ENCODE measurements at regions not wholly inside any gene's neighbourhood (a gene's known extent, or its start where the extent isn't known, plus 50 kb on each side); places are given as distances from the start of the nearest gene placed in this dataset.

- no peaks in the 10 kb centered on the region for H3K79me1 ChIP-seq (ENCODE audit: low read depth, low read length)
- H3K4me1 ChIP-seq (replicated peaks in 1 of 4; ENCODE audit: control insufficient read depth in 3 of 4, insufficient read depth in 4 of 4, low read length in 3 of 4), result peaks cover 0 to 4% (median under 1%) of the 10 kb centered on the region in 4 experiments; a peak in 1 of 7 replicates
- DNase-seq (ENCODE audit: low read depth in 1 of 2, low spot score in 2 of 2) (no peak), FAIRE-seq (no peak)
- no peak overlapping the region for H3K9ac ChIP-seq (replicated peaks in 1 of 4; ENCODE audit: extremely low read depth in 1 of 4, low read depth in 3 of 4, low read length in 3 of 4)
- no peak overlapping the region for H3K4me2 ChIP-seq (ENCODE audit: insufficient read depth in 1 of 2, low read depth in 2 of 2, low read length in 2 of 2)
- H2BK20ac ChIP-seq (ENCODE audit: low read length), result no peak overlapping the region
- H4K91ac ChIP-seq (replicated peaks; ENCODE audit: insufficient read length, low read length), result no peak overlapping the region
- H3K23me2 ChIP-seq (ENCODE audit: low read depth, low read length), result no peaks in the 10 kb centered on the region
- H4K8ac ChIP-seq (ENCODE audit: extremely low read depth, insufficient read depth, low read length), result no peak overlapping the region
- no peaks in the 10 kb centered on the region for H3K36me3 ChIP-seq (ENCODE audit: control insufficient read depth in 2 of 4, insufficient read depth in 4 of 4, low read length in 3 of 4)
- no peak overlapping the region for H3K14ac ChIP-seq (ENCODE audit: insufficient read length)
- H4K20me1 ChIP-seq (replicated peaks in 1 of 2; ENCODE audit: control insufficient read depth in 1 of 2, insufficient read depth in 2 of 2, low read length in 2 of 2), result no peaks in the 10 kb centered on the region
- H3K56ac ChIP-seq (replicated peaks; ENCODE audit: insufficient read length, low read depth, low read length), result no peak overlapping the region
- TF ChIP-seq SP1 (IDR thresholded peaks at IDR 0.05; ENCODE audit: low read depth, low read length) (no peak), NANOG (IDR thresholded peaks at IDR 0.05; ENCODE audit: insufficient read depth, low read depth, low read length, poor library complexity, severe bottlenecking) (no peak), USF2 (IDR thresholded peaks at IDR 0.05; ENCODE audit: low read length) (no peak), JUN (IDR thresholded peaks at IDR 0.05; ENCODE audit: low read depth, low read length) (no peak), RAD21 (IDR thresholded peaks at IDR 0.05 in 1 of 2, conservative IDR thresholded peaks at IDR 0.05 in 1 of 2; ENCODE audit: low read depth in 2 of 2, low read length in 2 of 2) (no peak), KDM5A (IDR thresholded peaks at IDR 0.05; ENCODE audit: low read length) (no peak)
- H4K5ac ChIP-seq (ENCODE audit: insufficient read length, low read depth, low read length), result no peak overlapping the region
- peaks cover 2 to 8% of the 10 kb centered on the region in 2 experiments; a peak in 1 of 4 replicates for H3K9me3 ChIP-seq (ENCODE audit: insufficient read depth in 2 of 2, low read depth in 1 of 2, low read length in 1 of 2)
- H3K23ac ChIP-seq (ENCODE audit: insufficient read length), result no peak overlapping the region
- no peaks in the 10 kb centered on the region; a peak in 1 of 7 replicates for H3K27me3 ChIP-seq (replicated peaks in 1 of 4; ENCODE audit: control insufficient read depth in 3 of 4, extremely low read depth in 1 of 4, insufficient read depth in 3 of 4, low read length in 3 of 4)
- POLR2A ChIA-PET (ENCODE audit: partially characterized antibody), result interaction anchor here (1.0 kb wide), 1 partner anchor 106 kb away, joined by 3 read pairs; no protein-coding TSS in a partner anchor
- H3K4ac ChIP-seq (replicated peaks; ENCODE audit: insufficient read length, low read depth, low read length), result no peak overlapping the region
- no peak overlapping the region for H2BK5ac ChIP-seq (ENCODE audit: low read depth, low read length)
- no peak overlapping the region for H2AK5ac ChIP-seq (ENCODE audit: low read depth, low read length)
- no peak overlapping the region for H3K18ac ChIP-seq (ENCODE audit: extremely low read depth, low read length)
- H2BK12ac ChIP-seq (ENCODE audit: low read depth, low read length), result no peak overlapping the region
- no peak overlapping the region for H2BK120ac ChIP-seq (replicated peaks; ENCODE audit: low read depth, low read length)
- no peak overlapping the region for H3K27ac ChIP-seq (ENCODE audit: low read depth, low read length)
- no peaks in the 10 kb centered on the region for H3K79me2 ChIP-seq (ENCODE audit: control insufficient read depth in 1 of 2, insufficient read depth in 2 of 2, low read length in 2 of 2)
- 91% methylated on average over 5 of the region's 5 CpGs; no CpG with 5 or more reads in 1 of the 2 experiments for WGBS, 2 experiments (ENCODE audit: extremely low coverage in 1 of 2, insufficient coverage in 1 of 2, insufficient read length in 1 of 2, insufficient replicate concordance in 2 of 2, low coverage in 1 of 2, low lambda C conversion rate in 2 of 2, missing lambda C conversion rate in 1 of 2)
- CTCF ChIA-PET (ENCODE audit: partially characterized antibody), result interaction anchor here (0.7 to 1.4 kb wide), 4 partner anchors 8 to 123 kb away, joined by 3 to 5 read pairs (median 3); no protein-coding TSS in a partner anchor
- H3K4me3 ChIP-seq (ENCODE audit: extremely low read depth in 1 of 4, insufficient read depth in 2 of 4, low read depth in 3 of 4, low read length in 4 of 4), result no peak overlapping the region
- H2AFZ ChIP-seq (ENCODE audit: low read length), result no peak overlapping the region
- no peak overlapping the region for H2BK15ac ChIP-seq (ENCODE audit: low read length)
Observed at GRCh38 chr12:30862486-30862885, 64.1 kb upstream of the TSPAN11 start.
